HL-60 (cell line): ENCODE measurements at regions not wholly inside any gene's neighbourhood (a gene's known extent, or its start where the extent isn't known, plus 50 kb on each side); places are given as distances from the start of the nearest gene placed in this dataset.
"Not testable (repeated sequence)": the region's sequence is repeated elsewhere in the genome, so short reads cannot be mapped to it uniquely, and the experiment has no call there.

ENCODE experiments used
- CTCF ChIP-seq: IDR thresholded peaks from one replicate; pipeline ENCODE4 v1.5.1; 2011; ENCODE audit warnings: low read length, control low read depth, inconsistent platforms; ENCODE audit not compliant: insufficient read depth
- REST ChIP-seq: IDR thresholded peaks from 2 replicates; pipeline ENCODE4 v1.6.1; 2012; ENCODE audit warnings: low read depth; ENCODE audit not compliant: insufficient replicate concordance

GRCh38 chr10:59043358-59043757 lies 133.1 kb upstream of the PHYHIPL start:
- TF ChIP-seq CTCF, REST: not testable (repeated sequence)
